ENCODE measurements at regions not wholly inside any gene's neighbourhood (a gene's known extent, or its start where the extent isn't known, plus 50 kb on each side); places are given as distances from the start of the nearest gene placed in this dataset.
A peak's percentile ranks its signal among the peaks of the same experiment; 100 is the strongest.

DNA sequence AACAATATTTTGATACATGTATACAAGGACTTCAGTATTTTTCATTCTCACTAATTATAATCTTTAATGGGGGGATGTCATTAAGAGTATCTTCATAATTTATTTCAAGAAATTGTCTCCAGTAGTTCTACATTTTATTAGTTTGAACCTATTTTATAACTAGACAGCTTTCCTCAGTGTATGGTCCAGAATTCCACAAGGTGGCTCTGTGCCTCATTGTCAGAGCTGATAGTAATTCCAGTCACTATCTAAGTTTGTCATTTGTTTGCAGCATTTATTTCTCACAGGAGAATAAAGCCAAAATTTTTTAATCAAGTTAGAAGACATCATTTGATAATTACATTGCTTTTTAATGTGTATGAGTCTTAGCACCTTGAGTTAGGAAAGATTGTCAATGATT lies 1633.0 kb upstream of the PCDH20 start:
- no peaks in the 10 kb centered on the region for H4K20me1 ChIP-seq (replicated peaks; ENCODE audit: insufficient read depth)
- H3K36me3 Mint-ChIP-seq (ENCODE audit: low read depth) = peaks cover 3% of the 10 kb centered on the region; the same call in 1 of the 3 replicates
- no peaks in the 10 kb centered on the region for H3K9me2 ChIP-seq (ENCODE audit: insufficient read depth)
- H3K79me2 ChIP-seq (replicated peaks; ENCODE audit: insufficient read depth) = no peaks in the 10 kb centered on the region
- H3K4me3 Mint-ChIP-seq = no peak overlapping the region
- H3K4me1 ChIP-seq (ENCODE audit: insufficient read depth) = 0 out of 2 replicates have a peak, but pooled peaks cover 6% of the 10 kb centered on the region
- H3K9me3 Mint-ChIP-seq = peaks cover 18% of the 10 kb centered on the region
- H2AFZ ChIP-seq = no peak overlapping the region
- TF ChIP-seq, protein P1, sequence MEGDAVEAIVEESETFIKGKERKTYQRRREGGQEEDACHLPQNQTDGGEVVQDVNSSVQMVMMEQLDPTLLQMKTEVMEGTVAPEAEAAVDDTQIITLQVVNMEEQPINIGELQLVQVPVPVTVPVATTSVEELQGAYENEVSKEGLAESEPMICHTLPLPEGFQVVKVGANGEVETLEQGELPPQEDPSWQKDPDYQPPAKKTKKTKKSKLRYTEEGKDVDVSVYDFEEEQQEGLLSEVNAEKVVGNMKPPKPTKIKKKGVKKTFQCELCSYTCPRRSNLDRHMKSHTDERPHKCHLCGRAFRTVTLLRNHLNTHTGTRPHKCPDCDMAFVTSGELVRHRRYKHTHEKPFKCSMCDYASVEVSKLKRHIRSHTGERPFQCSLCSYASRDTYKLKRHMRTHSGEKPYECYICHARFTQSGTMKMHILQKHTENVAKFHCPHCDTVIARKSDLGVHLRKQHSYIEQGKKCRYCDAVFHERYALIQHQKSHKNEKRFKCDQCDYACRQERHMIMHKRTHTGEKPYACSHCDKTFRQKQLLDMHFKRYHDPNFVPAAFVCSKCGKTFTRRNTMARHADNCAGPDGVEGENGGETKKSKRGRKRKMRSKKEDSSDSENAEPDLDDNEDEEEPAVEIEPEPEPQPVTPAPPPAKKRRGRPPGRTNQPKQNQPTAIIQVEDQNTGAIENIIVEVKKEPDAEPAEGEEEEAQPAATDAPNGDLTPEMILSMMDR (conservative IDR thresholded peaks at IDR 0.05; ENCODE audit: low read depth in 2 of 2) = peak; percentile 44 to 49; a peak in 3 of 4 replicates
- TF ChIP-seq JUNB (IDR thresholded peaks at IDR 0.05; ENCODE audit: unreplicated experiment) = no peak
- no peak for TF ChIP-seq EZH2 (IDR thresholded peaks at IDR 0.05; ENCODE audit: low read depth, unreplicated experiment)
- TF ChIP-seq CREB1 (CRISPR knock-in tag; IDR thresholded peaks at IDR 0.05; ENCODE audit: low read depth) = no peak
- H3K4me1 Mint-ChIP-seq = peaks cover 2% of the 10 kb centered on the region
- no peaks in the 10 kb centered on the region for H3K36me3 ChIP-seq (ENCODE audit: insufficient read depth)
- ATAC-seq = no peak
- no peak overlapping the region for H3K27ac ChIP-seq (ENCODE audit: low read depth)
- peak; percentile 8 for DNase-seq (ENCODE audit: low spot score)
- no peaks in the 10 kb centered on the region for H3K27me3 ChIP-seq (ENCODE audit: insufficient read depth)
- no peaks in the 10 kb centered on the region for H3K27me3 Mint-ChIP-seq (ENCODE audit: insufficient read depth, low read depth, poor library complexity)
- H3K4me3 ChIP-seq = no peak overlapping the region
- H3K27ac Mint-ChIP-seq = no peak overlapping the region
- no peaks in the 10 kb centered on the region for H3F3A ChIP-seq (replicated peaks; ENCODE audit: low read depth)
- H3K4me2 ChIP-seq = no peak overlapping the region

DNA sequence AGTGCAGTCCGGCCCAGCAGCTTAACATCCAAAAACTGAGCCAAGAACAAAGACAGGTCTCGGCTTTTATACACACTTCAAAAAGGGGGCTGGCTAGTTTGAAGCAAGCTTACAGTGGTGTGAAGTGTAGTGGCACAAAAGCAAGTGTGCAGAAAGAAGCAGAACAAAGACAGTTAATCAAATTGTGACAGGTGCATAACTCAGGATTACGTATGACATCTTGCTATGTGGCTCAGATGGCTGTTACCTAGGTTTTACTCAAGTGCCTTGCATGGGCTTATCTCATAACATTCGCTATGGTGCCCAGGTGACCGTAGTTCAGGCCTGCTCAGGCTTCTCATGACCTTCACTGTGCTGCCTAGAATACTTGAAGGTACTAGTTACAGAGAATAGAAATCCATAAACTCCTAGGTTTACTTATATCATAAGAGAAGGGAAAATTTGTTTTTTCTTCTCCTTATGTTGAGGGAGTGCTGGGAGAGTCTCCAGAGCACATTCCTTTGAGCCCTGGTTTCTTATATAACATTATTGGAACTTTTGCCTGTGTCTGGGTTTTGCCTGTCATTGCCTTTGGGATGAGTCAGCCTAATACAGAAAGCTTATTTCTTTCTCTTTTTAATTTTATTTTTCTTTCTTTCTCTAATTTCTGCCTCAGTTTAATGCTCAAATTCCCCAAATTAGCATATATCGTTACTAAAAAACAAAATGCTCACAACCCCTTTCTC lies 1629.1 kb upstream of the PCDH20 start:
- H4K20me1 ChIP-seq (replicated peaks; ENCODE audit: insufficient read depth) = no peaks in the 10 kb centered on the region
- H3K4me3 Mint-ChIP-seq = no peak overlapping the region
- DNase-seq (ENCODE audit: low spot score) (no peak), ATAC-seq (no peak)
- H3F3A ChIP-seq (replicated peaks; ENCODE audit: low read depth) = no peaks in the 10 kb centered on the region
- no peaks in the 10 kb centered on the region for H3K79me2 ChIP-seq (replicated peaks; ENCODE audit: insufficient read depth)
- 0 out of 2 replicates have a peak, but pooled peaks cover 9% of the 10 kb centered on the region for H3K4me1 ChIP-seq (ENCODE audit: insufficient read depth)
- H3K36me3 Mint-ChIP-seq (ENCODE audit: low read depth) = no peaks in the 10 kb centered on the region
- H3K4me2 ChIP-seq = no peak overlapping the region
- H3K27ac ChIP-seq (ENCODE audit: low read depth) = no peak overlapping the region
- H3K27me3 ChIP-seq (ENCODE audit: insufficient read depth) = no peaks in the 10 kb centered on the region
- no peaks in the 10 kb centered on the region for H3K36me3 ChIP-seq (ENCODE audit: insufficient read depth)
- no peak overlapping the region for H3K27ac Mint-ChIP-seq
- peaks cover 15% of the 10 kb centered on the region for H3K9me3 Mint-ChIP-seq
- peaks cover 6% of the 10 kb centered on the region for H3K4me1 Mint-ChIP-seq
- no peak overlapping the region for H3K4me3 ChIP-seq
- H3K27me3 Mint-ChIP-seq (ENCODE audit: insufficient read depth, low read depth, poor library complexity) = no peaks in the 10 kb centered on the region
- H3K9me2 ChIP-seq (ENCODE audit: insufficient read depth) = no peaks in the 10 kb centered on the region
- H2AFZ ChIP-seq = peak overlapping the region; percentile 43; the same call in 1 of the 2 replicates
- TF ChIP-seq STAT1 (IDR thresholded peaks at IDR 0.05; ENCODE audit: unreplicated experiment) (no peak), ZNF331 (CRISPR knock-in tag; IDR thresholded peaks at IDR 0.05; ENCODE audit: low read depth) (no peak), ZNF114 (CRISPR knock-in tag; IDR thresholded peaks at IDR 0.05) (no peak), EZH2phosphoT487 (IDR thresholded peaks at IDR 0.05; ENCODE audit: unreplicated experiment) (no peak), EZH2 (IDR thresholded peaks at IDR 0.05; ENCODE audit: low read depth, unreplicated experiment) (no peak), JUNB (IDR thresholded peaks at IDR 0.05; ENCODE audit: unreplicated experiment) (no peak), POLR2AphosphoS5 (IDR thresholded peaks at IDR 0.05; ENCODE audit: low read depth) (no peak)
- TF ChIP-seq, protein P2, sequence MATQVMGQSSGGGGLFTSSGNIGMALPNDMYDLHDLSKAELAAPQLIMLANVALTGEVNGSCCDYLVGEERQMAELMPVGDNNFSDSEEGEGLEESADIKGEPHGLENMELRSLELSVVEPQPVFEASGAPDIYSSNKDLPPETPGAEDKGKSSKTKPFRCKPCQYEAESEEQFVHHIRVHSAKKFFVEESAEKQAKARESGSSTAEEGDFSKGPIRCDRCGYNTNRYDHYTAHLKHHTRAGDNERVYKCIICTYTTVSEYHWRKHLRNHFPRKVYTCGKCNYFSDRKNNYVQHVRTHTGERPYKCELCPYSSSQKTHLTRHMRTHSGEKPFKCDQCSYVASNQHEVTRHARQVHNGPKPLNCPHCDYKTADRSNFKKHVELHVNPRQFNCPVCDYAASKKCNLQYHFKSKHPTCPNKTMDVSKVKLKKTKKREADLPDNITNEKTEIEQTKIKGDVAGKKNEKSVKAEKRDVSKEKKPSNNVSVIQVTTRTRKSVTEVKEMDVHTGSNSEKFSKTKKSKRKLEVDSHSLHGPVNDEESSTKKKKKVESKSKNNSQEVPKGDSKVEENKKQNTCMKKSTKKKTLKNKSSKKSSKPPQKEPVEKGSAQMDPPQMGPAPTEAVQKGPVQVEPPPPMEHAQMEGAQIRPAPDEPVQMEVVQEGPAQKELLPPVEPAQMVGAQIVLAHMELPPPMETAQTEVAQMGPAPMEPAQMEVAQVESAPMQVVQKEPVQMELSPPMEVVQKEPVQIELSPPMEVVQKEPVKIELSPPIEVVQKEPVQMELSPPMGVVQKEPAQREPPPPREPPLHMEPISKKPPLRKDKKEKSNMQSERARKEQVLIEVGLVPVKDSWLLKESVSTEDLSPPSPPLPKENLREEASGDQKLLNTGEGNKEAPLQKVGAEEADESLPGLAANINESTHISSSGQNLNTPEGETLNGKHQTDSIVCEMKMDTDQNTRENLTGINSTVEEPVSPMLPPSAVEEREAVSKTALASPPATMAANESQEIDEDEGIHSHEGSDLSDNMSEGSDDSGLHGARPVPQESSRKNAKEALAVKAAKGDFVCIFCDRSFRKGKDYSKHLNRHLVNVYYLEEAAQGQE (IDR thresholded peaks at IDR 0.05; ENCODE audit: unreplicated experiment) = no peak

All from GM23338 (cell line).